SU-DHL-6 (cell line): ENCODE measurements at regions not wholly inside any gene's neighbourhood (a gene's known extent, or its start where the extent isn't known, plus 50 kb on each side); places are given as distances from the start of the nearest gene placed in this dataset.

Source experiments
- CTCF ChIP-seq: fragments of 200-600 bp; sonication (generic); IDR thresholded peaks from one replicate; pipeline ENCODE4 v1.5.1; 2017; ENCODE audit warnings: antibody characterized with exemption, mild to moderate bottlenecking, low read length, moderate library complexity; ENCODE audit not compliant: insufficient read depth, poor library complexity, severe bottlenecking
- EZH2phosphoT487 ChIP-seq: fragments of 200-600 bp; sonication (generic), shearing (Covaris generic); conservative IDR thresholded peaks from 2 replicates; pipeline ENCODE4 v1.6.1; 2018; ENCODE audit warnings: mild to moderate bottlenecking, antibody characterized with exemption, low read length, moderate library complexity, mixed read lengths

GRCh38 chr14:80003138-80003537 is 208.2 kb downstream of the DIO2 start:
- TF ChIP-seq CTCF (no peak), EZH2phosphoT487 (no peak)
